HG03108 (cell line): ENCODE measurements at regions not wholly inside any gene's neighbourhood (a gene's known extent, or its start where the extent isn't known, plus 50 kb on each side); places are given as distances from the start of the nearest gene placed in this dataset.
"Not testable (repeated sequence)": the region's sequence is repeated elsewhere in the genome, so short reads cannot be mapped to it uniquely, and the experiment has no call there.

Experiments
- ATAC-seq: cut with Tn5 transposase; IDR thresholded peaks from one replicate; pipeline ENCODE4 v1.9.1; 2021; ENCODE audit warnings: moderate library complexity; ENCODE audit not compliant: unreplicated experiment

GRCh38 chr3:70657454-70657853 lies 345.0 kb upstream of the MDFIC2 start:
- no peak for ATAC-seq

- no peak for ATAC-seq
These were observed 335.4 kb upstream of the MDFIC2 start for GRCh38 chr3:70647823-70648222.

- ATAC-seq, result no peak
These were observed 334.7 kb upstream of the MDFIC2 start for GRCh38 chr3:70647094-70647493.

GRCh38 chr3:70646635-70647034 lies 334.2 kb upstream of the MDFIC2 start:
- no peak for ATAC-seq

- no peak for ATAC-seq
These were observed 328.0 kb upstream of the MDFIC2 start for GRCh38 chr3:70640481-70640880.

- no peak for ATAC-seq
These were observed 322.9 kb upstream of the MDFIC2 start for GRCh38 chr3:70635301-70635700.

- ATAC-seq, result no peak
These were observed 319.4 kb upstream of the MDFIC2 start for GRCh38 chr3:70631716-70632307.

GRCh38 chr3:70621451-70621850 lies 309.0 kb upstream of the MDFIC2 start:
- no peak for ATAC-seq

GRCh38 chr3:70620956-70621355 lies 308.5 kb upstream of the MDFIC2 start:
- no peak for ATAC-seq

GRCh38 chr3:70620367-70620766 lies 307.9 kb upstream of the MDFIC2 start:
- no peak for ATAC-seq

- ATAC-seq, result no peak
These were observed 305.7 kb upstream of the MDFIC2 start for GRCh38 chr3:70618151-70618550.

- not testable (repeated sequence) for ATAC-seq
These were observed 304.9 kb upstream of the MDFIC2 start for GRCh38 chr3:70617349-70617748.

GRCh38 chr3:70615286-70615685 lies 302.8 kb upstream of the MDFIC2 start:
- no peak for ATAC-seq

- no peak for ATAC-seq
These were observed 301.7 kb upstream of the MDFIC2 start for GRCh38 chr3:70614111-70614510.

GRCh38 chr3:70612920-70613319 lies 300.5 kb upstream of the MDFIC2 start:
- ATAC-seq, result no peak

- ATAC-seq, result not testable (repeated sequence)
These were observed 299.3 kb upstream of the MDFIC2 start for GRCh38 chr3:70611667-70612277.

- ATAC-seq, result no peak
These were observed 296.0 kb upstream of the MDFIC2 start for GRCh38 chr3:70608434-70608833.

GRCh38 chr3:70607469-70607868 lies 295.0 kb upstream of the MDFIC2 start:
- ATAC-seq, result no peak

GRCh38 chr3:70606018-70606417 lies 293.6 kb upstream of the MDFIC2 start:
- no peak for ATAC-seq

- ATAC-seq, result no peak
These were observed 290.7 kb upstream of the MDFIC2 start for GRCh38 chr3:70603103-70603502.

- ATAC-seq, result no peak
These were observed 284.9 kb upstream of the MDFIC2 start for GRCh38 chr3:70597312-70597711.

- ATAC-seq, result no peak
These were observed 271.2 kb upstream of the MDFIC2 start for GRCh38 chr3:70583682-70584081.

- ATAC-seq, result no peak
These were observed 270.4 kb upstream of the MDFIC2 start for GRCh38 chr3:70582803-70583202.
